ENCODE measurements at regions not wholly inside any gene's neighbourhood (a gene's known extent, or its start where the extent isn't known, plus 50 kb on each side); places are given as distances from the start of the nearest gene placed in this dataset.

- H3K4me1 ChIP-seq (ENCODE audit: control insufficient read depth in 1 of 2, low read depth in 2 of 2), result no peaks in the 10 kb centered on the region
- H3K9me3 ChIP-seq, result peaks cover 6% of the 10 kb centered on the region
- H3K36me3 ChIP-seq, result no peaks in the 10 kb centered on the region
- DNase-seq (ENCODE audit: low spot score) (no peak), ATAC-seq (ENCODE audit: insufficient number of reproducible peaks, low FRiP score, low read depth) (no peak)
- H3K27me3 ChIP-seq (replicated peaks; ENCODE audit: insufficient read depth), result no peaks in the 10 kb centered on the region
- no peak for TF ChIP-seq CTCF (IDR thresholded peaks at IDR 0.05)
- H3K27ac ChIP-seq, result no peak overlapping the region
- H3K4me3 ChIP-seq, result no peak overlapping the region
Measured at GRCh38 chr22:49324527-49325491, 502.9 kb downstream of the BRD1 start.

- H3K27me3 ChIP-seq (replicated peaks; ENCODE audit: insufficient read depth), result no peaks in the 10 kb centered on the region
- no peaks in the 10 kb centered on the region for H3K36me3 ChIP-seq
- ATAC-seq (ENCODE audit: insufficient number of reproducible peaks, low FRiP score, low read depth) (no peak), DNase-seq (ENCODE audit: low spot score) (no peak)
- TF ChIP-seq CTCF (IDR thresholded peaks at IDR 0.05), result no peak
- H3K9me3 ChIP-seq, result peaks cover 6% of the 10 kb centered on the region
- no peaks in the 10 kb centered on the region for H3K4me1 ChIP-seq (ENCODE audit: control insufficient read depth in 1 of 2, low read depth in 2 of 2)
- no peak overlapping the region for H3K27ac ChIP-seq
- no peak overlapping the region for H3K4me3 ChIP-seq
Measured at GRCh38 chr22:49323751-49324415, 503.8 kb downstream of the BRD1 start.

- Histone ChIP-seq H3K27me3 (replicated peaks; ENCODE audit: insufficient read depth) (no peaks in the 10 kb centered on the region), H3K27ac (no peak overlapping the region), H3K4me1 (ENCODE audit: control insufficient read depth in 1 of 2, low read depth in 2 of 2) (no peaks in the 10 kb centered on the region), H3K9me3 (peaks cover 6% of the 10 kb centered on the region), H3K36me3 (no peaks in the 10 kb centered on the region), H3K4me3 (no peak overlapping the region)
- DNase-seq (ENCODE audit: low spot score) (no peak), ATAC-seq (ENCODE audit: insufficient number of reproducible peaks, low FRiP score, low read depth) (no peak)
- TF ChIP-seq CTCF (IDR thresholded peaks at IDR 0.05), result no peak
Measured at GRCh38 chr22:49322861-49323622, 504.6 kb downstream of the BRD1 start.

- H3K27me3 ChIP-seq (replicated peaks; ENCODE audit: insufficient read depth), result no peaks in the 10 kb centered on the region
- no peaks in the 10 kb centered on the region for H3K4me1 ChIP-seq (ENCODE audit: control insufficient read depth in 1 of 2, low read depth in 2 of 2)
- H3K9me3 ChIP-seq, result peaks cover 5% of the 10 kb centered on the region
- H3K36me3 ChIP-seq, result no peaks in the 10 kb centered on the region
- H3K27ac ChIP-seq, result no peak overlapping the region
- no peak for ATAC-seq (ENCODE audit: insufficient number of reproducible peaks, low FRiP score, low read depth)
- no peak for TF ChIP-seq CTCF (IDR thresholded peaks at IDR 0.05)
- no peak for DNase-seq (ENCODE audit: low spot score)
- no peak overlapping the region for H3K4me3 ChIP-seq
Measured at GRCh38 chr22:49322231-49322630, 505.4 kb downstream of the BRD1 start.
